ENCODE measurements at regions not wholly inside any gene's neighbourhood (a gene's known extent, or its start where the extent isn't known, plus 50 kb on each side); places are given as distances from the start of the nearest gene placed in this dataset.

- no peak for DNase-seq
Measured at GRCh38 chr4:27568236-27568951, 707.8 kb downstream of the STIM2 start.

- DNase-seq: no peak
Measured at GRCh38 chr4:27568952-27569319, 708.3 kb downstream of the STIM2 start.

DNA sequence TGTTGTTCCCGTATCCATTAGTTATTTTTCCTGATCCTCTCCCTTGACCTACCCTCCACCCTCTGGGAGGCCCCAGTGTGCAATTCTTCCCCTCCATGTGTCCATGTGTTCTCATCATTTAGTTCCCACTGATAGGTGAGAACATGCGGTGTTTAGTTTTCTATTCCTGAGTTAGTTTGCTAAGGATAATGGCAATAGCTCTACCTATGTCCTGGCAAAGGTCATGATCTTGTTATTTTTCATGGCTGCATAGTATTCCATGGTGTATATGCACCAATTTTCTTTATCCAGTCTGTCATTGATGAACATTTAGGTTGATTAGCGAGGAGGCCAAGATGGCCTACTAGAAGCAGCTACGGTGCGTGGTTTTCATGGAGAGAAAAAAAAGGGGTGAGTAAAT is 714.1 kb downstream of the STIM2 start:
- DNase-seq: no peak

GRCh38 chr4:27577951-27578350 is 717.3 kb downstream of the STIM2 start:
- no peak for DNase-seq

DNA sequence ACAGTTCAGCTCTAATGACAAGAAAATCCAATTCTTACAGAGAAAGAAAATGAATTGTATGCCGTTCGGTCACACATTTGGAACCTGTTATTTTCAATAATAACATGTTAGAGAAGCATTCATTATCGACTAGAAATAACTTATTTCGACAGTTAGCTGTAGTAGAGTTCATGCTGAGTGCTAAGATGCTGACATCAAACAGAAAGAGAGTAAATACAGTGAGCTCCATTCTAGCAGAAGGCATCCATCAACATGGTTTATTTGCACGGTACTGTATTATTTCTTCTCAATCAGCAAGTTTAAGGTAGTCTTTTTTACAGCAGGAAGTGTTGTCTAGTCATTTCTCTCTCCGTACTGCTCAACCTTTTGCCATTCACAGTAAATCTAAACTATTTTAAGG is 732.1 kb downstream of the STIM2 start:
- DNase-seq: no peak

- no peak for DNase-seq
Measured at GRCh38 chr4:27594922-27595321, 734.3 kb downstream of the STIM2 start.

- no peak for DNase-seq
Measured at GRCh38 chr4:27595571-27596360, 735.1 kb downstream of the STIM2 start.

- DNase-seq: no peak
Measured at GRCh38 chr4:27602172-27602571, 741.5 kb downstream of the STIM2 start.

DNA sequence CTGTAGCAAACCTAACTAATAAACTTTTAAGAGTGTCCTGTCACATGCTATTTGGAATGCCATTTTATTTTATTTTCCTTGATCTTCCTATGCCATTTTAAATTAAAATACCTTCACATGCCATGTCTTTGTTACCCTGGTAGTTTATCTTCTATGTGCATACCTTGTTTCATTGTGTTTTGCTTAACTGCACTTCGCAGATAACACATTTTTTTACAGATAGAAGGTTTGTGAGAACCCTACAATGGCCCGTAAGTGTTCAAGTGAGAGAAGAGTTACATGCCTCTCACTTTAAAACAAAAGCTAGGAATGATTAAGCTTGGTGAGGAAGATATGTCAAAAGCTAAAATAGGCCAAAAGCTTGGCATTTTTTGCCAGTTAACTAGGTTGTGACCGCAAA is 744.1 kb downstream of the STIM2 start:
- DNase-seq: no peak

- DNase-seq: no peak
Measured at GRCh38 chr4:27616166-27616565, 755.5 kb downstream of the STIM2 start.

GRCh38 chr4:27619435-27619834 is 758.8 kb downstream of the STIM2 start:
- no peak for DNase-seq

DNA sequence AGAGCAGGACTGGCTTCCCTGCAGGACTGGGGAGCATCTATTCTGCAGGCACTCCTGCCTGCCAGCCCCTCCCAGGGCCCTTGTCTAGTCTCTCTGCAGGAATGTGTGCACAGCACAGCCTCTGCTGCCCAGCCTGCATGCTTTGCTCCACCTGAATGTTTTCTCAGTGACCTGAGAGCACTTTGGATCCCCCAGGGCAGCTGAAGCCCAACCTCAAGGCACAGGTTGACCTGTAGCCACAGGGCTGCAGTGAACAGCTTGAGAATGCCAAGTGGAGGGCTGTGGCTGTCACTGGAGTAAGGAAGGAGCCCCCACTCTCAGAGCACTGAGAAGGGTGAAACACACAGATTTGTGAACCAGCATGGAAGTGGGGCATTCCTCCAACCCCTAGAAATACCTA is 760.2 kb downstream of the STIM2 start:
- DNase-seq: no peak

DNA sequence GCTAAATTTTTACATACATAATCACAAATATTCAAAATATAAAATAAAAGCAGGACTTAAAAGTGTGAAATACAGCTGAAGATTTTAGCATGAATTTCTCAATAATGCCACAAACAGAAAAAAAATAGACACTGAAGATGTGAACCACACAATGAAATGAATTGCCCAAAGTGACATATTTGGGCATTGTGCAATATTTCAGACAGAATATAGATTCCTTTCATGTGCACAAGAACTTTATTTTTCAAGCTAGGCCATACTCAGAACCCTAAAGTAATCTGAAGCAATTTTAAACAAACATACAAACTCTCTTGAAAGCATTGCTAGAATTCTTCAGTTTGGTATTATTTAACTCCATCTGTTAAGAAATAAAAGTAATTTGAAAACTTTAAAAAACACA is 764.1 kb downstream of the STIM2 start:
- no peak for DNase-seq

- DNase-seq: no peak
Measured at GRCh38 chr4:27628609-27629008, 768.0 kb downstream of the STIM2 start.

- DNase-seq: no peak
Measured at GRCh38 chr4:27629532-27630225, 769.0 kb downstream of the STIM2 start.

- peak; percentile 47 for DNase-seq
Measured at GRCh38 chr4:27635936-27636913, 775.6 kb downstream of the STIM2 start.

- peak; percentile 1 for DNase-seq
Measured at GRCh38 chr4:27638163-27638915, 777.7 kb downstream of the STIM2 start.

GRCh38 chr4:27643101-27643500 is 782.5 kb downstream of the STIM2 start:
- no peak for DNase-seq

- DNase-seq: no peak
Measured at GRCh38 chr4:27648416-27648815, 787.8 kb downstream of the STIM2 start.

DNA sequence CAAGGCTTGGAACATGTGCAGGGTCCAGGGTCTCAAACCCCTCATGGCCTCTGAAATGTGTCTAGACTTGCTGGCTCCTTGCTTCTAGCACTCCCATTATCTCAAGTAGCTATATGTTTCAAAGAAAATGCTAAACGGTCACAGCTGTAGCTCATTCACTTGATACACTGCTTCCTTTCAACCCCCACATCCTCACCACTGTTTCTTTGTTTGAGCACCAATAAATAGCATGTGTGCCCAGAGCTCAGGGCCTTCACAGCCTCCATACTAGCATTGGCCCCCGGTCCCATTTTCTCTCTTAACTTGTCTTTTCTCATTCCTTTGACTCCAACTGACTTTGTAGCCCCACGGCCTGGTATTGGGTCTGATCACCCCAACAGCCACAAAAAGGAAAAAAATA is 801.8 kb downstream of the STIM2 start:
- DNase-seq: no peak

DNA sequence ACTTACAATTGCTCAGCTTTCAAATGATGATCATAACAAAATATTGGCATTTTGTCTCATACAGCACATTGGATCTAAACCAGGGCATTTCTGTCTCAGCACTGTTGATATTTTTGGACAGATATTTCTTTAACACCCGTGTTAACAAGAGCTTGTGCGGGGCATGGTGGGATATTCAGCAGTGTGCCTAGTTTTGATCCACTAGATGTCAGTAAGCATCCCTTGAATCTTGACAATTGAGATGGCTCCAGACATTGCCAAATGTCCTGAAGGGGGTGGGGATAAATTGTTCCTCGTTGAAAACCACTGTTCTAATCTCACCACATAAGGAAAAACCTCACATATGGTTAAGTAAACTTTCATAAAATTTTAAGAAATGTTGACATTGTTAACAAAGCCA is 806.3 kb downstream of the STIM2 start:
- no peak for DNase-seq

DNA sequence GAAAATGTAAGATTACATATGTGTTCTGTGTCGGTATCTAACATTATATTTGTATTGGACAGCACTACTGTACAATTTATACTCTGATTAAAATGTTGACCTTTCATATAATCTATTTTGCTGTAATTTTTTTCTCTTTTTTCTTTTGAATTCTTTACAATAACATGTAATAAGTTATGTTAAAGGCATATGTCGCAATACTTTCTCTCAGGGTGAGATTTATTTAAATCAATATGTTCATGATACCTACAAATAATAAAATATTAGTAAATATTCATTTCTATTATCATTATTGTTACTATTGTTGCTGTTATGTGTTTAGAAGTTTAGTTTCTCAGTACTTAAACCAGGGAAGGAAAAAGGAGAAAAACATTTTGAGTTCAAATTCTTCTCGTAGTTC is 807.4 kb downstream of the STIM2 start:
- no peak for DNase-seq
